GM19025 (cell line): ENCODE measurements at regions not wholly inside any gene's neighbourhood (a gene's known extent, or its start where the extent isn't known, plus 50 kb on each side); places are given as distances from the start of the nearest gene placed in this dataset.

ENCODE experiments used
- ATAC-seq: cut with Tn5 transposase; IDR thresholded peaks from one replicate; pipeline ENCODE4 v1.9.1; 2021; ENCODE audit warnings: mild to moderate bottlenecking, low read depth, moderate library complexity; ENCODE audit not compliant: unreplicated experiment

GRCh38 chr4:36492590-36492989, 211.2 kb downstream of the DTHD1 start:
- no peak for ATAC-seq

GRCh38 chr4:36493251-36493650, 211.8 kb downstream of the DTHD1 start:
- no peak for ATAC-seq

- ATAC-seq: no peak
Observed at GRCh38 chr4:36494016-36494415, 212.6 kb downstream of the DTHD1 start.

GRCh38 chr4:36494747-36495146, 213.3 kb downstream of the DTHD1 start:
- no peak for ATAC-seq

- no peak for ATAC-seq
Observed at GRCh38 chr4:36502350-36502749, 220.9 kb downstream of the DTHD1 start.

- ATAC-seq: no peak
Observed at GRCh38 chr4:36508394-36508793, 227.0 kb downstream of the DTHD1 start.

- ATAC-seq: no peak
Observed at GRCh38 chr4:36509845-36510244, 228.4 kb downstream of the DTHD1 start.

GRCh38 chr4:36511785-36512184, 230.4 kb downstream of the DTHD1 start:
- no peak for ATAC-seq

GRCh38 chr4:36516522-36517095, 235.2 kb downstream of the DTHD1 start:
- ATAC-seq: no peak

GRCh38 chr4:36523182-36523581, 241.8 kb downstream of the DTHD1 start:
- ATAC-seq: no peak

GRCh38 chr4:36532670-36533379, 251.4 kb downstream of the DTHD1 start:
- no peak for ATAC-seq

- ATAC-seq: no peak
Observed at GRCh38 chr4:36533944-36534343, 252.5 kb downstream of the DTHD1 start.

- ATAC-seq: no peak
Observed at GRCh38 chr4:36547383-36547782, 266.0 kb downstream of the DTHD1 start.

GRCh38 chr4:36549252-36549651, 267.8 kb downstream of the DTHD1 start:
- no peak for ATAC-seq

GRCh38 chr4:36549992-36550391, 268.6 kb downstream of the DTHD1 start:
- no peak for ATAC-seq

- peak; percentile 89 for ATAC-seq
Observed at GRCh38 chr4:36551697-36552214, 270.3 kb downstream of the DTHD1 start.

GRCh38 chr4:36553029-36553428, 271.6 kb downstream of the DTHD1 start:
- no peak for ATAC-seq

GRCh38 chr4:36553453-36553852, 272.0 kb downstream of the DTHD1 start:
- no peak for ATAC-seq

GRCh38 chr4:36556984-36557383, 275.6 kb downstream of the DTHD1 start:
- no peak for ATAC-seq

GRCh38 chr4:36568575-36568974, 287.2 kb downstream of the DTHD1 start:
- ATAC-seq: peak; percentile 50

- no peak for ATAC-seq
Observed at GRCh38 chr4:36573441-36573840, 292.0 kb downstream of the DTHD1 start.

GRCh38 chr4:36574816-36575215, 293.4 kb downstream of the DTHD1 start:
- no peak for ATAC-seq
